GM23338 (cell line): ENCODE measurements at regions not wholly inside any gene's neighbourhood (a gene's known extent, or its start where the extent isn't known, plus 50 kb on each side); places are given as distances from the start of the nearest gene placed in this dataset.

Experiments used
- ATAC-seq: fragments of 200-7000 bp; cut with Tn5 transposase; 3 replicates; pipeline ENCODE4 v1.9.1; 2020
- DNase-seq: peaks from one replicate; pipeline ENCODE4 v3.0.0-alpha.2; 2015; ENCODE audit warnings: low spot score
- H2AFZ ChIP-seq: fragments of 200-600 bp; sonication (generic); 2 replicates; pipeline ENCODE4 v1.8.0; 2016; ENCODE audit warnings: antibody characterized with exemption, mild to moderate bottlenecking, moderate library complexity
- H3F3A ChIP-seq: fragments of 200-600 bp; sonication (generic); replicated peaks from 2 replicates; pipeline ENCODE4 v1.8.0; 2017; ENCODE audit warnings: antibody characterized with exemption, mixed run types, low read depth
- H3K27ac ChIP-seq: fragments of 200-600 bp; sonication (generic); 2 replicates; pipeline ENCODE4 v1.6.1; 2016; ENCODE audit warnings: low read depth
- H3K27me3 ChIP-seq: fragments of 200-600 bp; sonication (generic); 2 replicates; pipeline ENCODE4 v1.8.0; 2016; ENCODE audit warnings: mild to moderate bottlenecking, mixed run types, moderate library complexity; ENCODE audit not compliant: insufficient read depth
- H3K36me3 ChIP-seq: fragments of 200-600 bp; sonication (generic); 2 replicates; pipeline ENCODE4 v1.8.0; 2016; ENCODE audit warnings: mild to moderate bottlenecking; ENCODE audit not compliant: insufficient read depth
- H3K4me1 ChIP-seq: fragments of 200-600 bp; sonication (generic); 2 replicates; pipeline ENCODE4 v1.8.0; 2016; ENCODE audit warnings: mild to moderate bottlenecking, moderate library complexity; ENCODE audit not compliant: insufficient read depth
- H3K4me2 ChIP-seq: fragments of 200-600 bp; sonication (generic); 2 replicates; pipeline ENCODE4 v1.7.1; 2017; ENCODE audit warnings: mixed run types
- H3K4me3 ChIP-seq: fragments of 200-600 bp; sonication (generic); 2 replicates; pipeline ENCODE4 v1.6.1; 2016; ENCODE audit warnings: mixed run types
- H3K79me2 ChIP-seq: fragments of 200-600 bp; sonication (generic); replicated peaks from 2 replicates; pipeline ENCODE4 v1.8.0; 2017; ENCODE audit warnings: mild to moderate bottlenecking; ENCODE audit not compliant: insufficient read depth
- H3K9me2 ChIP-seq: fragments of 200-600 bp; sonication (generic); 2 replicates; pipeline ENCODE4 v1.8.0; 2017; ENCODE audit not compliant: insufficient read depth
- H4K20me1 ChIP-seq: fragments of 200-600 bp; sonication (generic); replicated peaks from 2 replicates; pipeline ENCODE4 v1.8.0; 2017; ENCODE audit warnings: mild to moderate bottlenecking; ENCODE audit not compliant: insufficient read depth
- H3K27ac Mint-ChIP-seq: 2 replicates; pipeline ENCODE4 v1.8.0; 2020; ENCODE audit warnings: inconsistent platforms, mild to moderate bottlenecking, moderate library complexity, mixed read lengths
- H3K27me3 Mint-ChIP-seq: 3 replicates; pipeline ENCODE4 v1.8.0; 2022; ENCODE audit warnings: low read depth, mild to moderate bottlenecking, moderate library complexity, mixed read lengths, inconsistent platforms; ENCODE audit not compliant: insufficient read depth, poor library complexity
- H3K36me3 Mint-ChIP-seq: 3 replicates; pipeline ENCODE4 v1.8.0; 2021; ENCODE audit warnings: low read depth, mild to moderate bottlenecking, inconsistent platforms, moderate library complexity, mixed read lengths
- H3K4me1 Mint-ChIP-seq: 3 replicates; pipeline ENCODE4 v1.8.0; 2020; ENCODE audit warnings: mild to moderate bottlenecking, inconsistent platforms, mixed read lengths
- H3K4me3 Mint-ChIP-seq: 3 replicates; pipeline ENCODE4 v1.8.0; 2021; ENCODE audit warnings: moderate library complexity, mild to moderate bottlenecking, inconsistent platforms, mixed read lengths
- H3K9me3 Mint-ChIP-seq: 3 replicates; pipeline ENCODE4 v1.8.0; 2020; ENCODE audit warnings: moderate library complexity, mild to moderate bottlenecking, inconsistent platforms, mixed read lengths
- CREB1 ChIP-seq: fragments of 250-450 bp; sonication (Bioruptor Pico); IDR thresholded peaks from 2 replicates; pipeline ENCODE4 v1.5.0; 2020; ENCODE audit warnings: low read depth, mild to moderate bottlenecking, moderate library complexity
- EZH2 ChIP-seq: fragments of 200-600 bp; sonication (generic); IDR thresholded peaks from one replicate; pipeline ENCODE4 v1.8.0; 2017; ENCODE audit warnings: antibody characterized with exemption, mild to moderate bottlenecking, low read depth; ENCODE audit not compliant: unreplicated experiment
- EZH2phosphoT487 ChIP-seq: fragments of 200-600 bp; sonication (generic); IDR thresholded peaks from one replicate; pipeline ENCODE4 v1.8.1; 2018; ENCODE audit warnings: antibody characterized with exemption; ENCODE audit not compliant: unreplicated experiment
- JUNB ChIP-seq: IDR thresholded peaks from one replicate; pipeline ENCODE4 v1.6.1; 2016; ENCODE audit warnings: antibody characterized with exemption; ENCODE audit not compliant: unreplicated experiment
- NANOG ChIP-seq: IDR thresholded peaks from 2 replicates; pipeline ENCODE4 v1.6.1; 2016; ENCODE audit warnings: antibody characterized with exemption, borderline replicate concordance
- POLR2AphosphoS5 ChIP-seq: IDR thresholded peaks from 2 replicates; pipeline ENCODE4 v1.6.1; 2016; ENCODE audit warnings: antibody characterized with exemption, low read depth
- STAT1 ChIP-seq: IDR thresholded peaks from one replicate; pipeline ENCODE4 v1.6.1; 2016; ENCODE audit warnings: antibody characterized with exemption; ENCODE audit not compliant: unreplicated experiment
- ZNF114 ChIP-seq: fragments of 250-450 bp; sonication (Bioruptor Pico); IDR thresholded peaks from 2 replicates; pipeline ENCODE4 v1.5.0; 2020; ENCODE audit warnings: mild to moderate bottlenecking, moderate library complexity
- ZNF331 ChIP-seq: fragments of 250-450 bp; sonication (Bioruptor Pico); IDR thresholded peaks from 2 replicates; pipeline ENCODE4 v1.5.0; 2020; ENCODE audit warnings: low read depth, mild to moderate bottlenecking, moderate library complexity
- TF ChIP-seq, protein P1 (sequence below): fragments of 250-450 bp; sonication (Bioruptor Pico); IDR thresholded peaks from 2 replicates; pipeline ENCODE4 v1.5.0; 2020; ENCODE audit warnings: mild to moderate bottlenecking, moderate library complexity
- TF ChIP-seq, protein P2 (sequence below): IDR thresholded peaks from one replicate; pipeline ENCODE4 v1.6.1; 2018; ENCODE audit warnings: antibody characterized with exemption; ENCODE audit not compliant: unreplicated experiment
- TF ChIP-seq, protein P3 (sequence below), 2 experiments: fragments of 200-600 bp in 1 of 2; sonication (generic) in 1 of 2; conservative IDR thresholded peaks; 2 replicates each; pipeline versions ENCODE4 v1.5.1 to v1.6.1; 2016 to 2017; ENCODE audit warnings: antibody characterized with exemption in 2 of 2, low read depth in 2 of 2, mild to moderate bottlenecking in 2 of 2, moderate library complexity in 1 of 2

DNA sequence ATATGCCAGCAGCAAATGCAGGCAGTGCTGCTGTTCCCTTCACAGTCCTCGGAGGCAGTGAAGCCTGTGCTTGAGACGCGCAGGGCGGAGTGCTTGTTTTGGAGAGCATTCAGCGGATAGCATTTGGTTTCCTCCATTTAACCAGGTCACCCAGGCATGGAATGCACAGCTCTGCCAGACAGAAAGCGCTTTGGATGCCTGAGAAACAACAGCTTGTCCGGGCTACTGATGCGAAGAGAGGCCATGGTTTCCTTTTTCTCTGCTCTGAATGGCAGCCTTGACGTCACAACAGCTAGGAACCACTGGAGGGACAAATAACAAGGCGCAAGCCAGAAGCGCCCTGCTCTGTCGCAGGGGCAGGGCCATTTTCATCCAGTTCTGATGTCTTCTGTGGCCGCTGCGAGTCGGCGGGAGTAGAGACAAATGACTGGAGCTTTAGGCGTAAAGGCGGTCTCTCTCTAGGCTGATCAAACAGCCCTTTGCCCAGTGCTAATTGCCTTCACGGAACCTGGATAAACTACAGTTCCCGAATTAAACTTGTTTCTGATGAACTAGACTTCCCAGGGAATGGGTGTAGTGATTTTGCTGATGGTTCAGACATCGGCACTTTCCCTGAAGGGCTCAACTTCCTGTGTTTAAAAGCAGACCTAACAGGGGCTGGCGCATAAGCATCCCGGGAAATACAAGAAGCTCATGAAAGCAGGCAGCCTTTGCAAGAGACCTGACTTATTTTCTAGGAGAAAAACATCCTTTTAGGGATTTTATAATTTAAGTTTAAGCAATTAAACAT lies 187.6 kb upstream of the KLF14 start (continued):
- TF ChIP-seq, protein P1, sequence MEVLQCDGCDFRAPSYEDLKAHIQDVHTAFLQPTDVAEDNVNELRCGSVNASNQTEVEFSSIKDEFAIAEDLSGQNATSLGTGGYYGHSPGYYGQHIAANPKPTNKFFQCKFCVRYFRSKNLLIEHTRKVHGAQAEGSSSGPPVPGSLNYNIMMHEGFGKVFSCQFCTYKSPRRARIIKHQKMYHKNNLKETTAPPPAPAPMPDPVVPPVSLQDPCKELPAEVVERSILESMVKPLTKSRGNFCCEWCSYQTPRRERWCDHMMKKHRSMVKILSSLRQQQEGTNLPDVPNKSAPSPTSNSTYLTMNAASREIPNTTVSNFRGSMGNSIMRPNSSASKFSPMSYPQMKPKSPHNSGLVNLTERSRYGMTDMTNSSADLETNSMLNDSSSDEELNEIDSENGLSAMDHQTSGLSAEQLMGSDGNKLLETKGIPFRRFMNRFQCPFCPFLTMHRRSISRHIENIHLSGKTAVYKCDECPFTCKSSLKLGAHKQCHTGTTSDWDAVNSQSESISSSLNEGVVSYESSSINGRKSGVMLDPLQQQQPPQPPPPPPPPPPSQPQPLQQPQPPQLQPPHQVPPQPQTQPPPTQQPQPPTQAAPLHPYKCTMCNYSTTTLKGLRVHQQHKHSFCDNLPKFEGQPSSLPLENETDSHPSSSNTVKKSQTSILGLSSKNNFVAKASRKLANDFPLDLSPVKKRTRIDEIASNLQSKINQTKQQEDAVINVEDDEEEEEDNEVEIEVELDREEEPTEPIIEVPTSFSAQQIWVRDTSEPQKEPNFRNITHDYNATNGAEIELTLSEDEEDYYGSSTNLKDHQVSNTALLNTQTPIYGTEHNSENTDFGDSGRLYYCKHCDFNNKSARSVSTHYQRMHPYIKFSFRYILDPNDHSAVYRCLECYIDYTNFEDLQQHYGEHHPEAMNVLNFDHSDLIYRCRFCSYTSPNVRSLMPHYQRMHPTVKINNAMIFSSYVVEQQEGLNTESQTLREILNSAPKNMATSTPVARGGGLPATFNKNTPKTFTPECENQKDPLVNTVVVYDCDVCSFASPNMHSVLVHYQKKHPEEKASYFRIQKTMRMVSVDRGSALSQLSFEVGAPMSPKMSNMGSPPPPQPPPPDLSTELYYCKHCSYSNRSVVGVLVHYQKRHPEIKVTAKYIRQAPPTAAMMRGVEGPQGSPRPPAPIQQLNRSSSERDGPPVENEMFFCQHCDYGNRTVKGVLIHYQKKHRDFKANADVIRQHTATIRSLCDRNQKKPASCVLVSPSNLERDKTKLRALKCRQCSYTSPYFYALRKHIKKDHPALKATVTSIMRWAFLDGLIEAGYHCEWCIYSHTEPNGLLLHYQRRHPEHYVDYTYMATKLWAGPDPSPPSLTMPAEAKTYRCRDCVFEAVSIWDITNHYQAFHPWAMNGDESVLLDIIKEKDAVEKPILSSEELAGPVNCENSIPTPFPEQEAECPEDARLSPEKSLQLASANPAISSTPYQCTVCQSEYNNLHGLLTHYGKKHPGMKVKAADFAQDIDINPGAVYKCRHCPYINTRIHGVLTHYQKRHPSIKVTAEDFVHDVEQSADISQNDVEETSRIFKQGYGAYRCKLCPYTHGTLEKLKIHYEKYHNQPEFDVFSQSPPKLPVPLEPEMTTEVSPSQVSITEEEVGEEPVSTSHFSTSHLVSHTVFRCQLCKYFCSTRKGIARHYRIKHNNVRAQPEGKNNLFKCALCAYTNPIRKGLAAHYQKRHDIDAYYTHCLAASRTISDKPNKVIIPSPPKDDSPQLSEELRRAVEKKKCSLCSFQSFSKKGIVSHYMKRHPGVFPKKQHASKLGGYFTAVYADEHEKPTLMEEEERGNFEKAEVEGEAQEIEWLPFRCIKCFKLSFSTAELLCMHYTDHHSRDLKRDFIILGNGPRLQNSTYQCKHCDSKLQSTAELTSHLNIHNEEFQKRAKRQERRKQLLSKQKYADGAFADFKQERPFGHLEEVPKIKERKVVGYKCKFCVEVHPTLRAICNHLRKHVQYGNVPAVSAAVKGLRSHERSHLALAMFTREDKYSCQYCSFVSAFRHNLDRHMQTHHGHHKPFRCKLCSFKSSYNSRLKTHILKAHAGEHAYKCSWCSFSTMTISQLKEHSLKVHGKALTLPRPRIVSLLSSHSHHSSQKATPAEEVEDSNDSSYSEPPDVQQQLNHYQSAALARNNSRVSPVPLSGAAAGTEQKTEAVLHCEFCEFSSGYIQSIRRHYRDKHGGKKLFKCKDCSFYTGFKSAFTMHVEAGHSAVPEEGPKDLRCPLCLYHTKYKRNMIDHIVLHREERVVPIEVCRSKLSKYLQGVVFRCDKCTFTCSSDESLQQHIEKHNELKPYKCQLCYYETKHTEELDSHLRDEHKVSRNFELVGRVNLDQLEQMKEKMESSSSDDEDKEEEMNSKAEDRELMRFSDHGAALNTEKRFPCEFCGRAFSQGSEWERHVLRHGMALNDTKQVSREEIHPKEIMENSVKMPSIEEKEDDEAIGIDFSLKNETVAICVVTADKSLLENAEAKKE (CRISPR knock-in tag), result no peak
- TF ChIP-seq ZNF114, result no peak
- TF ChIP-seq CREB1 (CRISPR knock-in tag), result no peak
- no peak for TF ChIP-seq POLR2AphosphoS5

DNA sequence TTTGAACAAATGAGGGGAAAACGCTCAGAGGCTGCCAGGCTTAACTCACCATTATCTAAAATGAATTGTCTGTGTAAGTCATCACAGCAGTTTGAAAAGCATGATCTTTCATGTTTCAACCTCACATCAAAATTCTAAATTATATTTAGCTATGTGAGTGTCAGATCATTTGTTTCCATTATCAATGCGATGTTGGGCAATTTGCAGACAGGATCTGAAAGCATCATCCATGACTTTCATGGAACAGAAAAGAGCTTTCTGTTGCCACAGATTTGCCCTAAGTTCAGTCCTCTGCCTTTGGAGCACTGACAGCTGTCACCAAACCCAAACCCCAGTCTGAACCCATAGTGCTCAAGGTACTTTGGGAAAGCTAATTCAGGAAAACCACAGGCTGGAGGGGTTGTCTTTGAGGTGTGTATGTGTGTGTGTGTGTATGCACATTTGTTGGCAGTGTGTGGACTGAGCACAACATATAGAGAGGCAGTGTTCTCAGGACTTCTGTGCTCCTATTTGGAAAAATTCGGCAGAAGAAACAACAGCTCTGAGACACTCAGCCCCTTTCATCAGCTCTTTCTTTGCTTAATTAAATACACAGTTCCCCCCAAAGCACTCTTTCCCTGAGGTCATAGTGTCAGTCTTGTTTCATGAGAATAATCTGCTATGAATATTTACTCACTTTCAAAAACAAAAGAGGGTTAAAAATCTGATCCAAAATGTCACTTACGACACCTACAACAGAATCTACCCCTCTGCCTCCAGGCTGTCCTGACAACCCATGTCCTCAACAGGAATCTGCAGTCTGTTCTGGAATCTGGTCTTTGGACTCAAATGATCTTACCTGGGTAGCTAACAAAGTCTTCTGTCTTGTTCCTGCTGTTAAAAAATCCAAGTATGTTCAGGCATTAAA lies 188.5 kb upstream of the KLF14 start:
- Mint-ChIP-seq H3K27me3 (peaks cover 11% of the 10 kb centered on the region), H3K36me3 (no peaks in the 10 kb centered on the region; the same call in 1 of the 3 replicates), H3K4me3 (no peak overlapping the region), H3K27ac (no peak overlapping the region; the same call in 1 of the 2 replicates), H3K9me3 (no peaks in the 10 kb centered on the region), H3K4me1 (peaks cover 41% of the 10 kb centered on the region)
- DNase-seq (no peak), ATAC-seq (no peak)
- Histone ChIP-seq H3K27me3 (no peaks in the 10 kb centered on the region), H3K4me1 (peaks cover 21% of the 10 kb centered on the region), H3K4me2 (peak overlapping the region; percentile 14; the same call in 1 of the 2 replicates), H3K9me2 (no peaks in the 10 kb centered on the region), H3K4me3 (no peak overlapping the region), H4K20me1 (no peaks in the 10 kb centered on the region), H3K27ac (peak overlapping the region; percentile 64), H2AFZ (no peak overlapping the region), H3F3A (no peaks in the 10 kb centered on the region), H3K36me3 (no peaks in the 10 kb centered on the region), H3K79me2 (no peaks in the 10 kb centered on the region)
- TF ChIP-seq EZH2phosphoT487, result no peak
- TF ChIP-seq ZNF331, result no peak
- TF ChIP-seq, protein P2, sequence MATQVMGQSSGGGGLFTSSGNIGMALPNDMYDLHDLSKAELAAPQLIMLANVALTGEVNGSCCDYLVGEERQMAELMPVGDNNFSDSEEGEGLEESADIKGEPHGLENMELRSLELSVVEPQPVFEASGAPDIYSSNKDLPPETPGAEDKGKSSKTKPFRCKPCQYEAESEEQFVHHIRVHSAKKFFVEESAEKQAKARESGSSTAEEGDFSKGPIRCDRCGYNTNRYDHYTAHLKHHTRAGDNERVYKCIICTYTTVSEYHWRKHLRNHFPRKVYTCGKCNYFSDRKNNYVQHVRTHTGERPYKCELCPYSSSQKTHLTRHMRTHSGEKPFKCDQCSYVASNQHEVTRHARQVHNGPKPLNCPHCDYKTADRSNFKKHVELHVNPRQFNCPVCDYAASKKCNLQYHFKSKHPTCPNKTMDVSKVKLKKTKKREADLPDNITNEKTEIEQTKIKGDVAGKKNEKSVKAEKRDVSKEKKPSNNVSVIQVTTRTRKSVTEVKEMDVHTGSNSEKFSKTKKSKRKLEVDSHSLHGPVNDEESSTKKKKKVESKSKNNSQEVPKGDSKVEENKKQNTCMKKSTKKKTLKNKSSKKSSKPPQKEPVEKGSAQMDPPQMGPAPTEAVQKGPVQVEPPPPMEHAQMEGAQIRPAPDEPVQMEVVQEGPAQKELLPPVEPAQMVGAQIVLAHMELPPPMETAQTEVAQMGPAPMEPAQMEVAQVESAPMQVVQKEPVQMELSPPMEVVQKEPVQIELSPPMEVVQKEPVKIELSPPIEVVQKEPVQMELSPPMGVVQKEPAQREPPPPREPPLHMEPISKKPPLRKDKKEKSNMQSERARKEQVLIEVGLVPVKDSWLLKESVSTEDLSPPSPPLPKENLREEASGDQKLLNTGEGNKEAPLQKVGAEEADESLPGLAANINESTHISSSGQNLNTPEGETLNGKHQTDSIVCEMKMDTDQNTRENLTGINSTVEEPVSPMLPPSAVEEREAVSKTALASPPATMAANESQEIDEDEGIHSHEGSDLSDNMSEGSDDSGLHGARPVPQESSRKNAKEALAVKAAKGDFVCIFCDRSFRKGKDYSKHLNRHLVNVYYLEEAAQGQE, result no peak
- TF ChIP-seq, protein P3, sequence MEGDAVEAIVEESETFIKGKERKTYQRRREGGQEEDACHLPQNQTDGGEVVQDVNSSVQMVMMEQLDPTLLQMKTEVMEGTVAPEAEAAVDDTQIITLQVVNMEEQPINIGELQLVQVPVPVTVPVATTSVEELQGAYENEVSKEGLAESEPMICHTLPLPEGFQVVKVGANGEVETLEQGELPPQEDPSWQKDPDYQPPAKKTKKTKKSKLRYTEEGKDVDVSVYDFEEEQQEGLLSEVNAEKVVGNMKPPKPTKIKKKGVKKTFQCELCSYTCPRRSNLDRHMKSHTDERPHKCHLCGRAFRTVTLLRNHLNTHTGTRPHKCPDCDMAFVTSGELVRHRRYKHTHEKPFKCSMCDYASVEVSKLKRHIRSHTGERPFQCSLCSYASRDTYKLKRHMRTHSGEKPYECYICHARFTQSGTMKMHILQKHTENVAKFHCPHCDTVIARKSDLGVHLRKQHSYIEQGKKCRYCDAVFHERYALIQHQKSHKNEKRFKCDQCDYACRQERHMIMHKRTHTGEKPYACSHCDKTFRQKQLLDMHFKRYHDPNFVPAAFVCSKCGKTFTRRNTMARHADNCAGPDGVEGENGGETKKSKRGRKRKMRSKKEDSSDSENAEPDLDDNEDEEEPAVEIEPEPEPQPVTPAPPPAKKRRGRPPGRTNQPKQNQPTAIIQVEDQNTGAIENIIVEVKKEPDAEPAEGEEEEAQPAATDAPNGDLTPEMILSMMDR (conservative IDR thresholded peaks at IDR 0.05; ENCODE audit: low read depth in 2 of 2), result no peak
- no peak for TF ChIP-seq STAT1
- no peak for TF ChIP-seq NANOG
- TF ChIP-seq EZH2, result no peak
- TF ChIP-seq JUNB, result no peak
- no peak for TF ChIP-seq CREB1 (CRISPR knock-in tag)
